T-cell (primary cell): ENCODE measurements at regions not wholly inside any gene's neighbourhood (a gene's known extent, or its start where the extent isn't known, plus 50 kb on each side); places are given as distances from the start of the nearest gene placed in this dataset.
"Not testable (repeated sequence)": the region's sequence is repeated elsewhere in the genome, so short reads cannot be mapped to it uniquely, and the experiment has no call there.

Experiments used
- ATAC-seq, 4 experiments: fragments of 200-7000 bp in 3 of 4; fragments of 150-1000 bp in 1 of 4; cut with Tn5 transposase; replicated peaks in 1 of 4; 1 replicate in 3 of 4; 2 replicates in 1 of 4; pipeline ENCODE4 v1.10.0; 2021; ENCODE audit warnings: moderate library complexity in 3 of 4, mild to moderate bottlenecking in 2 of 4, moderate number of reproducible peaks in 1 of 4
- CTCF ChIA-PET, 2 donors: fragments of 300-600 bp; sonication (Branson Sonifier 250); formaldehyde crosslinking; loops; one replicate each; lab custom pipeline; 2022; ENCODE audit warnings: antibody characterized with exemption in 2 of 2; lab: Charles Lee
- POLR2A ChIA-PET, 2 donors: fragments of 300-600 bp; sonication (Branson Sonifier 250); formaldehyde crosslinking; loops; one replicate each; lab custom pipeline; 2022; ENCODE audit warnings: antibody characterized with exemption in 2 of 2; lab: Charles Lee
- DNase-seq, 35 experiments: peaks; one replicate each; pipeline versions ENCODE4 v3.0.0 to v3.0.0-alpha.2; 2013 to 2023
- H3K27ac ChIP-seq: one replicate; pipeline ENCODE4 v1.5.1; 2013; ENCODE audit warnings: low read length
- H3K27me3 ChIP-seq, 2 experiments: replicated peaks in 1 of 2; 1 replicate in 1 of 2; 2 replicates in 1 of 2; pipeline versions ENCODE4 v1.6.1 to v1.7.0; 2013; ENCODE audit warnings: low read length in 1 of 2, mixed read lengths in 1 of 2; ENCODE audit not compliant: control insufficient read depth in 2 of 2, insufficient read depth in 2 of 2; ENCODE audit errors: extremely low read depth in 1 of 2
- H3K36me3 ChIP-seq, 2 donors: 1 replicate in 1 of 2; 2 replicates in 1 of 2; pipeline versions ENCODE4 v1.6.1 to v1.7.0; 2013; ENCODE audit warnings: low read length in 1 of 2; ENCODE audit not compliant: control insufficient read depth in 2 of 2, insufficient read depth in 1 of 2; ENCODE audit errors: extremely low read depth in 1 of 2
- H3K4me1 ChIP-seq, 2 experiments: 1 replicate in 1 of 2; 2 replicates in 1 of 2; pipeline versions ENCODE4 v1.6.1 to v1.7.0; 2013; ENCODE audit warnings: low read length in 2 of 2, mixed read lengths in 1 of 2; ENCODE audit not compliant: insufficient read depth in 2 of 2, control insufficient read depth in 1 of 2; ENCODE audit errors: extremely low read depth in 1 of 2
- H3K4me3 ChIP-seq, 2 donors: 1 replicate in 1 of 2; 2 replicates in 1 of 2; pipeline versions ENCODE4 v1.5.1 to v1.7.0; 2013; ENCODE audit warnings: mild to moderate bottlenecking in 2 of 2, low read length in 1 of 2, moderate library complexity in 1 of 2; ENCODE audit not compliant: control insufficient read depth in 1 of 2; ENCODE audit errors: extremely low read depth in 1 of 2
- H3K9me3 ChIP-seq: 2 replicates; pipeline ENCODE4 v1.7.0; 2013
- H3K27ac Mint-ChIP-seq, 2 donors: one replicate each; pipeline ENCODE4 v1.8.0; 2020 to 2021; ENCODE audit warnings: mild to moderate bottlenecking in 2 of 2, mixed read lengths in 2 of 2
- H3K27me3 Mint-ChIP-seq, 2 donors: one replicate each; pipeline ENCODE4 v1.8.0; 2021 to 2022; ENCODE audit warnings: mixed read lengths in 2 of 2
- H3K36me3 Mint-ChIP-seq: one replicate; pipeline ENCODE4 v1.8.0; 2021; ENCODE audit warnings: mixed read lengths
- H3K4me1 Mint-ChIP-seq, 3 donors: one replicate each; pipeline ENCODE4 v1.8.0; 2020 to 2022; ENCODE audit warnings: mixed read lengths in 3 of 3, mild to moderate bottlenecking in 1 of 3
- H3K4me3 Mint-ChIP-seq, 3 donors: one replicate each; pipeline ENCODE4 v1.8.0; 2020 to 2022; ENCODE audit warnings: mild to moderate bottlenecking in 3 of 3, mixed read lengths in 3 of 3, moderate library complexity in 3 of 3
- H3K9me3 Mint-ChIP-seq, 3 donors: one replicate each; pipeline ENCODE4 v1.8.0; 2020 to 2022; ENCODE audit warnings: mixed read lengths in 3 of 3
- WGBS: methylation state at CpG from one replicate; pipeline ENCODE4 v1.1.5; 2013; ENCODE audit warnings: missing lambda C conversion rate; ENCODE audit not compliant: insufficient coverage; 5-methylcytosine and 5-hydroxymethylcytosine counted together

DNA sequence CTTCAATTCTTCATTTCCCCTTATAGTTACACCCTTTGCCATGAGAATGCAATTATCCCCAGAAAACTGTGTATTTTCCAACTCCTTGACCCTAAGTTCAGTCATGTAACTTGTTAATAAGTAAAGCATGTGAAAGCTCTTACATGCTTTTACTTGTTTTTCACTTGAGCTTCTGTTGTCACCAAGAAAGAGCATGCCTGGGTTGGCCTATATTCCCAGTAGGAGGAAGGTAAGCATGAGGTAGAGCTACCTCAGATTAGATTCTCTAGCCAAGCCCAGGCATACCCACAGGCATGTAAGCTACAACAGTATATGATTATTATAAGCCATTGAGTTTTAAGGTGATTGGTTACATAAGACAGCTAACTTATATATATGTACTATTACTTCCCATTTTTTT is 101.7 kb upstream of the SMLR1 start:
- POLR2A ChIA-PET, result interaction anchor here in 1 of 2 donors (0.6 kb wide), 1 partner anchor 1510 kb away, joined by 3 read pairs; no protein-coding TSS in a partner anchor

DNA sequence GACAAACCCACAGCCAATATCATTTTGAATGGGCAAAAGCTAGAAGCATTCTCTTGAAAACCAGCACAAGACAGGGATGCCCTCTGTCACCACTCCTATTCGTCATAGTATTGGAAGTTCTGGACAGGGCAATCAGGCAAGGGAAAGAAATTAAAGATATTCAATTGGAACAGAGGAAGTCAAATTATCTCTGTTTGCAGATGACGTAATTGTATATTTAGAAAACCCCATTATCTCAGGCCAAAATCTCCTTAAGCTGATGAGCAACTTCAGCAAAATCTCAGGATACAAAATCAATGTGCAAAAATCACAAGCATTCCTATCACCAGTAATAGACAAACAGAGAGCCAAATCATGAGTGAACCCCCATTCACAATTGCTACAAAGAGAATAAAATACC is 99.1 kb upstream of the SMLR1 start:
- H3K36me3 Mint-ChIP-seq, H3K27me3 ChIP-seq, H3K27ac Mint-ChIP-seq, H3K27me3 Mint-ChIP-seq, H3K27ac ChIP-seq, H3K4me1 ChIP-seq, H3K9me3 ChIP-seq, H3K4me3 Mint-ChIP-seq, H3K36me3 ChIP-seq, H3K4me3 ChIP-seq, POLR2A ChIA-PET, H3K9me3 Mint-ChIP-seq, DNase-seq, CTCF ChIA-PET, ATAC-seq: not testable (repeated sequence)
- WGBS, result no CpG with 5 or more reads among the region's 2 CpGs
- H3K4me1 Mint-ChIP-seq, result peaks cover 12 to 18% (median 13%) of the 10 kb centered on the region in 3 donors

More for the DNA sequence above, 101.7 kb upstream of the SMLR1 start:
- DNase-seq, result no peak
- no peaks in the 10 kb centered on the region for H3K36me3 ChIP-seq
- CTCF ChIA-PET, result interaction anchor here in 1 of 2 donors (0.6 kb wide), 1 partner anchor 482 kb away, joined by 7 read pairs; no protein-coding TSS in a partner anchor
- H3K27me3 Mint-ChIP-seq, result no peaks in the 10 kb centered on the region
- H3K4me1 ChIP-seq, result peaks cover 2 to 6% of the 10 kb centered on the region in 2 experiments
- H3K36me3 Mint-ChIP-seq, result no peaks in the 10 kb centered on the region
- no peak for ATAC-seq
- no peak overlapping the region for H3K27ac Mint-ChIP-seq
- peaks cover 12 to 14% (median 13%) of the 10 kb centered on the region in 3 donors for H3K4me1 Mint-ChIP-seq
- H3K9me3 ChIP-seq, result no peaks in the 10 kb centered on the region
- no peak overlapping the region for H3K4me3 Mint-ChIP-seq
- H3K27ac ChIP-seq, result no peak overlapping the region
- H3K4me3 ChIP-seq, result no peak overlapping the region
- H3K9me3 Mint-ChIP-seq, result no peaks in the 10 kb centered on the region
- H3K27me3 ChIP-seq, result no peaks in the 10 kb centered on the region

DNA sequence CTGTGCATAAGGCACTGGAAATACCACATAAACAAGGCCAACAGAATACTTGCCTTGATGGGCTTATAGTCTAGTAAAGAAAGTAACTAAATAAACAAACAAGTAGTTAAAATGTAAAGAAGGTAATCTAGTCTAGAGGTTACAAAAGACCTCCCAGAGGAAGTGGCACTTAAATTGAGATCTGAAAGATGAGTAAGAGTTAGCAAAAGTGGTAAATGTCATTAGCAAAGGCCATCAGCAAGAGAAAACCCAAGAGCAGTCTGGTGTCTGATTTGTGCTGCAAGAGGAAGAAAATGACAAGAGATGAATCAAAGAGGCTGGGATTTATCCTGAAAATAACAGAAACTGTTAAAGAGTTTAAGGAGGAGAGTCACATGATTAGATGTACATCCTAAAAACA is 96.6 kb upstream of the SMLR1 start:
- ATAC-seq (no peak), DNase-seq (no peak)
- Mint-ChIP-seq H3K36me3 (no peaks in the 10 kb centered on the region), H3K27ac (no peak overlapping the region), H3K27me3 (no peaks in the 10 kb centered on the region), H3K4me3 (no peak overlapping the region), H3K9me3 (no peaks in the 10 kb centered on the region), H3K4me1 (peaks cover 0 to 6% (median 0%) of the 10 kb centered on the region in 3 donors)
- no peaks in the 10 kb centered on the region for H3K27me3 ChIP-seq
- ChIA-PET POLR2A (no interaction called here), CTCF (no interaction called here)
- no peak overlapping the region for H3K27ac ChIP-seq
- H3K36me3 ChIP-seq, result no peaks in the 10 kb centered on the region
- H3K4me1 ChIP-seq, result no peaks in the 10 kb centered on the region
- H3K4me3 ChIP-seq, result no peak overlapping the region
- no peaks in the 10 kb centered on the region for H3K9me3 ChIP-seq

DNA sequence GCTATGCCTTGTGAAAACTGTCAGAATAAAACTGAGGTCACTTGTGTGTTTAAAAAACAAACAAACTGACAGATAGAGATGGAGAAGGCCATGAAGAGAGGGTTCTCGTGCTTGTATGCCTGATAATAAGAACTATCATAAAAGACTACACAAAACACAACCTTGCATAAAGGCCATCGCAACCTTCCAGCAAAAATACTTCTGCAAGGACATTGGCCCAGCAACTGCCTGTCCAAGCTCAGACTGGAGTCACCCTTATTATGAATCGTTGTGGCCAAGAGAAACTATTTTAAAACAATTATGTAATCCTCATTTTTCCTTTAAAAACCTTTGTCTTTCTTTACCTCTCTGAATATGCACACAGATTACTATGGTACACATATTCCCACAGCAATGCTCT is 93.0 kb upstream of the SMLR1 start:
- Mint-ChIP-seq H3K9me3 (no peaks in the 10 kb centered on the region), H3K27me3 (no peaks in the 10 kb centered on the region), H3K36me3 (no peaks in the 10 kb centered on the region), H3K27ac (no peak overlapping the region), H3K4me3 (no peak overlapping the region), H3K4me1 (peaks cover 0 to 6% (median 0%) of the 10 kb centered on the region in 3 donors)
- Histone ChIP-seq H3K27ac (no peak overlapping the region), H3K4me1 (no peaks in the 10 kb centered on the region), H3K4me3 (no peak overlapping the region), H3K9me3 (no peaks in the 10 kb centered on the region), H3K36me3 (no peaks in the 10 kb centered on the region), H3K27me3 (no peaks in the 10 kb centered on the region)
- DNase-seq (no peak), ATAC-seq (no peak)
- 93% methylated on average over 2 of the region's 3 CpGs for WGBS
- CTCF ChIA-PET, result no interaction called here
- POLR2A ChIA-PET, result no interaction called here

DNA sequence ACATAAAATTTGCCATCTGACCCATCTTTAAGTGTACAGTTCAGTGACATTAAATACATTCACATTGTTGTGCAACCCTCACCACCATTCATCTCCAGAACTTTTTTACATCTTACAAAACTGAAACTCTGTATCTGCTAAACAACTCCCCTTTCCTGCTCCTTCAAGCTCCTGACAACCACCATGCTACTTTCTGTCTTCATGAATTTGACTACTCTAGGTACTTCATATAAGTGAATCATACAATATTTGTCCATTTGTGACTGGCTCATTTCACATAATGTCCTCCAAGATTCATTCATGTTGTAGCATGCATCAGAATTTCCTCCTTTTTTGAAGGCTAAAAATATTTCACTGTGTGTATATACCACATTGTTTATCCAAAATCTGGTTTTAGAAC is 86.9 kb upstream of the SMLR1 start:
- Mint-ChIP-seq H3K4me1 (peaks cover 0 to 3% (median 2%) of the 10 kb centered on the region in 3 donors), H3K4me3 (no peak overlapping the region), H3K36me3 (no peaks in the 10 kb centered on the region), H3K9me3 (no peaks in the 10 kb centered on the region), H3K27ac (no peak overlapping the region), H3K27me3 (peaks cover 7 to 13% of the 10 kb centered on the region in 2 donors)
- no peaks in the 10 kb centered on the region for H3K36me3 ChIP-seq
- POLR2A ChIA-PET, result no interaction called here
- no peaks in the 10 kb centered on the region for H3K27me3 ChIP-seq
- no peaks in the 10 kb centered on the region for H3K9me3 ChIP-seq
- no peak for ATAC-seq
- CTCF ChIA-PET, result no interaction called here
- H3K4me3 ChIP-seq, result no peak overlapping the region
- H3K4me1 ChIP-seq, result no peaks in the 10 kb centered on the region
- DNase-seq, result no peak
- no peak overlapping the region for H3K27ac ChIP-seq

DNA sequence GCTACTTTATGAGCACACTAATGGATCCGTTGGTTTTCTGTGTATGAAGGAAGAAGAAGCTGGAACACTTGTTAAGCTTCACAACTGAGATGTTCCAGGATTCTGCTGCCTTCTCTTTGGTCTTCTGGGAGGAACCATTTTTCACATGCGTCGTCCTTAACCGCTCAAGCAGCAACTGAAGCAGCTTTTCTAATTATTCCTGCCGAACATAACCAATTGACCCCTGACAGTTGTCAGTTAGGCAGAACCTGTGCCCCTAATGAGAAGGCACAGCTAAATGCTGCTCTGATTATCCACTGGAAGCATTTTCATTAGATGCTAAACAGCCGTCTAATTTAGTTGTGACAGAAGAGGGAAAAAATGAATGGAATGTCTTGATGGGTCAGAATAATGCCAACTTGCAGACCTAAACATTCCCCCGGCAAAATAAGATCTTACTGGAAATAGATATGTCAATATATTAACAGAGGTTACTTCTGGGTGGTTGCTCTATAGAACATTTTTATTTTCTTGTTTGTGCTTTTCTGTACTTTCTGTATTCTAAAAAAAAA is 85.0 kb upstream of the SMLR1 start:
- Histone ChIP-seq H3K27me3 (no peaks in the 10 kb centered on the region), H3K36me3 (no peaks in the 10 kb centered on the region), H3K27ac (no peak overlapping the region), H3K4me1 (no peaks in the 10 kb centered on the region), H3K9me3 (no peaks in the 10 kb centered on the region), H3K4me3 (no peak overlapping the region)
- no peak for DNase-seq
- Mint-ChIP-seq H3K27me3 (peaks cover 7 to 13% of the 10 kb centered on the region in 2 donors), H3K9me3 (no peaks in the 10 kb centered on the region), H3K27ac (no peak overlapping the region), H3K4me1 (peaks cover 0 to 3% (median 2%) of the 10 kb centered on the region in 3 donors), H3K36me3 (no peaks in the 10 kb centered on the region), H3K4me3 (no peak overlapping the region)
- ChIA-PET POLR2A (no interaction called here), CTCF (interaction anchor here in 1 of 2 donors (1.4 kb wide), 1 partner anchor 44 kb away, joined by 3 read pairs; no protein-coding TSS in a partner anchor)
- no peak for ATAC-seq
- 86% methylated on average over 3 of the region's 7 CpGs for WGBS
